HG03565 (cell line): ENCODE measurements at regions not wholly inside any gene's neighbourhood (a gene's known extent, or its start where the extent isn't known, plus 50 kb on each side); places are given as distances from the start of the nearest gene placed in this dataset.

ENCODE experiments used
- ATAC-seq: cut with Tn5 transposase; IDR thresholded peaks from one replicate; pipeline ENCODE4 v1.9.1; 2021; ENCODE audit warnings: mild to moderate bottlenecking, moderate library complexity; ENCODE audit not compliant: unreplicated experiment

DNA sequence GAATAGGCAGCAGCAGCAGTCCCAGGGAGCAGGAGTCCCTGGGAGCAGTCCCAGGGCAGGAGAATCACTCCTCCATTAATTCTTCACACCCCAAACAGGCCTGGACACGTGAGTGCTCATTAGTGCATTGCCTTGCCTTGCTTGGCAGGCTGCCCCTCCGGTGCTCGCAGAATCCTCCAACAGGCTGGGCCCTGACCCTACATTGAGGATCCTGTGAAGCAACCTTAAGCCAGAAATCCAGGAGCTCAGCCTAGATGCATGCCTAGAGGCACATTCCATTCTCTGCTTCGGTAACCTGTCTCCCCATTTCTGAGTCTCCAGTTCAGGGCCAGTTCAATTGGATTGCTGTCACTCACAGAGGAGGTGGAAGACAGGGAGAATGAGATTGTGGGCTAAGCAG, 97.4 kb upstream of the LRATD1 start:
- no peak for ATAC-seq

DNA sequence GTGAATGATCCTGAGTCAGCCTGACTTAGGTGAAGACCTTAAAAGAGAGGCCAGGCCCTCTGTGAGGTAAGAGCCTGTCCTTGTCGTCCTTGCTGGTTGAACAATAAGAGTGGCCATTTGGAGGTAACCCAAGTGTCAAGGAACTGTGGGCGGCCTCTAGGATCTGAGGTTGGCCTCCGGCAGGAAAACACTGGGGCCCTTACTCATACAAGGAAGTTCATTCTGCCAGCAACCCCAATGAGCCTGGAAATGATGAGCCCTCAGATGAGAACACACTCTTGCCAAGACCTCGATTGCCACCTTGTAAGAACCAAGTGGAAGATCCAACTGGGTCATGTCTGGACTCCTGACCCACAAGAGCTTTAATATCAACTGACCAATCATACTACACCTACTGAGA, 95.5 kb upstream of the LRATD1 start:
- no peak for ATAC-seq

DNA sequence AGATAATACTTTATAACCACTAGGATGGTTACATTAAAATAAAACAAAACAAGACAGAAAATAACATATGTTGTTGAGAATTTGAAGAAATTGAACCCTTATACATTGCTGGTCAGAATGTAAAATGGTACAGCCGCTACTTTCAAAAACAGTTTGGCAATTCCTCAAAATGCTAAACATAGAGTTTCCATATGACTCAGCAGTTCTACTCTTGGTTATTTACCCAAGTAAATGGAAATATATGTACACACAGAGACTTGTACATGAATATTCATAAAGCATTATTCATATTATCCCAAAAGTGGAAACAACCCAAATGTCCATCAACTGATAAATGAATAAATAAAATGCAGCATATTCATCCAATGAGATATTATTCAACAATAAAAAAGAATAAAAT, 92.5 kb upstream of the LRATD1 start:
- no peak for ATAC-seq

DNA sequence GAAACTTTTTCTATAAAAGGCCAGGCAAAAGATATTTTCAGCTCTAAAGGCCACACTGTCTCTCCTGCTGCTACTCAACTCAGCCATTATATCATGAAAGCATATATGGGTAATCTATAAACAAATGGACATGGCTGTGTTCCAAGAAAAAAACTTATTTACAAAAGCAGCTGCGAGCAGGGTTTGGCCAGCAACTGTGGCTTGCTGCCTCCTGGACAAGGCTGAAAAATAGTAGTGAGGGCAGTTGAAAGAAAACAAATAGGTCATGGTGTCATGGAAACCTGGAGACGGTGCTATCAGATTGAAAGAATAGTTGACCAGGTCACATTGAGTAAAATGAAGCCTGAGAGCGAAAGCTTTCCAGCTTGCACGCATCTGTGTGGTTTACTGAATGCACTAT, 89.2 kb upstream of the LRATD1 start:
- no peak for ATAC-seq

DNA sequence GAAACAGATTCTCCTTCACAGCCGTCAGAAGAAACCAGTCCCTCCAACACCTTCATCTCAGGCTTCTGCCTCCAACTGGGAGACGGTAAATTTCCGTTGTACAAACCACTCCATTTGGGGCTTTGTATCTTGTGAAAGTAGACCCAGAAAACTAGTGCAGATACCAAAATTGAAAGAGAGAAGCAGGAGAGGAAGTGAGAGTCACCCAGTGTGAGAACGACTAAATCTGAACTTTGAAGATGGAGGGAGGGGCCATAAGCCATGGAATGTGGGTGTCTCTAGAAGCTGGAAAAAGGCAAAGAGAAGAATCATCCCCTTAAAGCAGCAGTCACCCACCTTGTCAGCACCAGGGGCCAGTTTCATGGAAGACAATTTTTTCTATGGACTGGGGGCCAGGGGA, 88.3 kb upstream of the LRATD1 start:
- ATAC-seq: no peak

DNA sequence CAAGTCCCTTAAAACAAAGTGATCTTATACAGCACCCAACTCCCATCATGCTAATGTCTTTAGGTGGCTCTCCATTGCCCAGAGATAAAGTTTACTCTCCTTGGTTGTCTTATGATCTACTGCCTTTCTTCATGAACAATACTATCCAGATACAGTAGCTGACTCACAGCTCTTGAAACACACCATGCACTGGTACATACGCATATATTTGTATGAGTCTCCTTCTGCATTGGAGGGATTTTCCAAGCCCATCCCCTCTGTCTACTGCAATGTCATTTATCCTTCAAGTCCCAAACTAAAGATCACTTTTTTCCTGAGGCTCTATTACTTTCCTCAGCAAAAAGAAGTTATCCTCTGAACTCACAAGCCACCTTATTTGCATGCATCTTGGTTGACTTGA, 84.7 kb upstream of the LRATD1 start:
- no peak for ATAC-seq

DNA sequence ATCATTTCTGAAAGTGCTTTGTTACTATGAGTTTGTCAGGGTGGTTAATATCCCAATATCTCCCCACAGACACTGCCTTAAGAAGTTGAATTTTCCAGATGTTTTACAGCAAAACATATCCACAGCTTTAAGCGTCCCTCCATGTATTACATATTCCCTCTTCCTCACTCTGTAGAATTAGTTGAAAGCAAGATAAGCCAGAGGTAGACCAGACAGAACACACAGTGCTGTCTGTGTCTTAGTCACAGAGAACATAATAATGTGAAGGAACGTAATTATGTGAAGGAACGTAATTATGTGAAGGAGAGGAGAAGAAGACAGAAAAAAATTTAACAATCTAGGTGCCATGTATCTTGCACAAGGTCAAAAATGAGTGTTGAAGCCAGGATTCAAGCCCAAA, 81.9 kb upstream of the LRATD1 start:
- no peak for ATAC-seq

DNA sequence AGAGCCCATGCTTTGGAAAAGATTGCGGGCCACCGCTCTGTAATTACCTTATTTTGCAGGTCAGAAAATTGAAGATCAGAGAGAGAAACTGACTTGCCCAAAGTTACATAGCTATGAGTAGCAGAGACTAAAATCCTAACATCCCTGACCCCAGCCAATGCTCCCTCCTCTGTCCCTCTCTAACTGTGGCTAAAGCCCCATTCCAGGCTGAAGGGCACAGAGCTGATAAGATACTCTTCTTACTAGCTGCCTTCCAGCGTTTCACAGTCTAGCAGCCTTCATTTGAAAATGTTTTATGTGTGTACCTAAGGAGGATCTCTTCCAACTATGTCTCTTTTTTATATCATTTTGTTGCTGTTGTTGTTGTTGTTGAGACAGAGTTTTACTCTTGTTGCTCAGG, 81.4 kb upstream of the LRATD1 start:
- no peak for ATAC-seq

DNA sequence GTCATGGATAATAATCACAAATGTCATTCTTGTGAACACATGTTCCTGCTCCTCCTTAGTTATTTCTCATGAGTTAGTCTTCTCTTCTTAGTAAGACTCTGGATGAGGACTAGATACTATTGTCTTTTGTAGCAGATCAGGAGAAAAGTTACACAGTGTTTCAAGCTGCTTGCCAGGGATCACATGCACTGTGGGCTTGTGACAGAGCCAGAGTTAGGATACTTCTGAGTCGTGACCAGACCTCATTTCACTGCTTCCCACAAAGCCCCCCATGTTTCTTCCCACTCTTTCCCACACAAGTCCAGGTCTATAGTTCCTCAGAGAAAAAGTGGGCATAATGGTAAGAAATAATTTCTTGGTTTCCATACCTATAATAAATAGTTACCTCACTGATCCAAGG, 80.2 kb upstream of the LRATD1 start:
- ATAC-seq: no peak

DNA sequence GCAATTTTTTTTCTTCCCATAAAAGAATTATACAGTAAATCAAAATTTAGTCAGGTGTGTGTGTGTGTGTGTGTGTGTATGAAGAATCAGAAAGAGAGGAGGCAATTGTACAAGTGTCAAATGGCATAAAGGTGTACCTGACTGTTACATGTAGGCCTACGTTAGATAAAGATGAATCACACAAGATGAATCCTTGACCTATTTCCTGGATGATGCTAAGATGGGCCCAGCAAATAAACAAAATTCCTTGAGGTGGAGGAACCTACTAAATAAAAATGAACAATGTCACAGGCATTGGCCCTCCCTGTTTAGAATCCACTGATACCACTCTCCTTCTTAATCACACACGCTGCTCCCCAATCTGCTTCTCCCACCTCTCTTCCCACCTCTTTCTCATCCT, 79.7 kb upstream of the LRATD1 start:
- no peak for ATAC-seq

DNA sequence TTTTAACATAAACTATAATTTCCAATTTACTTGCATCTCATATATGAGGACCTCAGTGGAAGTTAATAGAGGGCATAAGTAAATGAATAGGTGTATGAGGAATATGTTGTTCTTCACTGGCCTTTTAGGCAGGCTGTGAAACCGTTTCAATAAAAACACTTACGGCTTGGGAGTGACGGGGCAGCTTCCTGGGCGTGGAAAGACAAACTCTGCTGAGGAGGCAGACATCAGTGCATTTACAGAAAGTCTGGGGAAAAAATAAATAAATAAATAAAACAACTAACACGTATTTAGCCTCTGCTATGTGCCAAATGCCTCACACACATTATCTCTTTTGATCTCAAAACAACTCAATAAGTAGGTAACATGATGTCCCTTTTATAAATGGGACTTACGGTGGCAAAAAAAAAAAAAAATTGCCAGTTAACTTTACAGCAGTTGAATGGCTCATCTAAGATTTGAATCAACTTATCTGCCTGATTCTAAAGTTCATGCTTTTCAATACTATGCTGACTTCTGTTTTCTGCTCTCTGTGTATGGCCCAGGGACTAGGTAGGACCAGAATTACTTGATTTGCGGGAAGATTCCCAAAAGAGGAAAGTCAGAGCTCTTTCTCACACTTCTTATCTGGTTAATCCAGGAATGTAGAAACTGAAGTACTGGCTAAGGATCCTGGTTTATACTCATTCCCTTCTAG, 77.5 kb upstream of the LRATD1 start:
- no peak for ATAC-seq

DNA sequence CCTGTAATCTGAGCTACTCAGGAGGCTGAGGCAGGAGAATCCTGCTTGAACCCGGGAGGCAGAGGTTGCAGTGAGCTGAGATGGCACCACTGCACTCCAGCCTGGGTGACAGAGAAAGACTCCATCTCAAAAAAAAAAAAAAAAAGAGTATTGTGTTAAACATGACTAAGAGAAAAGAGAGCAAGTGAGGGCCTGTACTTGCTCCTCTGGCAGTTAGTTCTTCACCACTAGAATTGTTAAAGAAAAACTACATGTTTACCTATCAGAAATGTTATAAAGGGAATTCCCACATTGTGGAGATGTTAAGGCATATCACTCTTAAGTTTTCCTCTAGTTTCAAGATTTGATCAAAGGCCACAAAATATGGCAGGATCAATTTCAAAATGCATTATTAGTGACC, 75.4 kb upstream of the LRATD1 start:
- ATAC-seq: no peak

DNA sequence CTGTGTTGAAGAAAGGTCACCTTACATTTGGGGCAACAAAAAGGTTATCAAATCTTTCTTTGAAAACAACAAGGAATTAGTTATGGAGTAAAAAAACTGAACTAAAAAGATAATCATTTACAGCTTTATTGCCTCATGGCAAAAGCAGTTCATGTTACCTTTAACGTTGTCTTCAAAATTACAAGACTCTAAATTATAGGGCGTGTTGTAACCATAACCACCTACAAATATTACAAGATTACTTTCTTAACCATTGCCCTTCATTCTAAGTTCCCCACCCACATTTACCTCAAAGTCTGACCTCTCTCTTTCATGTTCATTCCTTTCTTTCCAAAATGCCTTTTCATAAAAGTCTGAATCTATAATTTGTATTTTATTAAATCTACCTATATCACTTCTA, 74.6 kb upstream of the LRATD1 start:
- no peak for ATAC-seq

DNA sequence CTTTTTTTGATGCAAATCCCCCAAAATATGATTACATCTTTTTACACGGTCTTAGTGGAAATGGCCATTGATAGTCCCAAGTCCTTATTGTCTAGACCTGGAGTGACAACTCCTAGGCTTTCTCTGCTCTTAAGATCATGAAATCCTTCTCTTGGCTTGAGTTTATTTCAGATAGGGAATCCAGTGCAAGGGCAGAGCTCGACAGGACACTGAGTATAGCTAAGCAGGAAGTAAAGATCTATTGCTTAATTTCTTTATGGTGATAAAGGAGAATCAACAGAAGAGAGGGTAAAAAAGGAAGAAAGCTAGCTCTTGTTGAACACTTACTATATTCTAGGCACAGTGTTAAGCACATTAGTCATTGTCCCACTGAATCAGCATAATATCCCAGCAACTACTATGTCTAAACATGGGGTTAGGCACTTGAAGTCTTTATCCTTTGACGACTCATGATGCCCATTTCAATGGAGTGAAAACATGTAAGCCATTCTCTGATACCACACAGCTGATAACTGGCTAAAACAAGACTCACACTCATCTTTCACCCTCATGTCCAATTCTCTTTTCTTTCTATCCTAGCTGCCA, 74.1 kb upstream of the LRATD1 start:
- ATAC-seq: no peak

DNA sequence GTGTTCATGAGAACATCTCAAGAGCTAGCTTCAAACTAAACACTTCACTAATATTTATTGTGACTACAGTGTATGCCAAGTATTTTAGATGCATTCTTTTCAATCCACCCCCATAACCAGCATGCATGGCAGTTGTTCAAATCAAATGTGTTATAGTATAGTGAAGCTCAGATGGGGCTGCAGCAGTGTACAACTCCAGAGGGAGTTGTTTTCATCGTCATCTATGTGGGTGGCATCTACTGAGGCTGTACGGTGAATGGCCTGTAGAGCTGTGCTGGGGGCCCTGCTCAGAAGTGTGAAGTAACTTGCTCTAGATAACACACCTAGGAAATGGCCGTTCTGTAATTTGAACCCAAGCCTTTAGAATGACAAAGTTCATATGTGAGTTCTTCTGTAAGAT, 71.8 kb upstream of the LRATD1 start:
- ATAC-seq: no peak

DNA sequence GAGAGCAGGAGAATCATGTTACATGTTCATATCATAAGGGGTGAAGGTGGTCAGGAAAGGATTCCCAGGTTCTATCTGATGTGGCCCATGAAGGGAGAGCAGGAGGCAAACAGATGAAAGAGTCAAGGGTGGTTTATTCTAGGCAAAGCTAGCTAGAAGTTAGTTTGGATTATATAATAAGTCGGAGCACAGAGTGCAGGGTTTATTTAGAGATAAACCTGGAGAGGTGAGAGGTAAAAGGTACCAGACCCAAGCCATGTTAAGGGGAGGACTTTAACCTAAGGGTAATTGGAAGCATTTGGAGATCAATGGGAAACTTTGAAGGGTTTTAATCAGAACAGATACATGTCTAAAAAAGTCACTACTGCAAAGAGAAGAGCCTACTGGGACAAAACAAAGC, 69.2 kb upstream of the LRATD1 start:
- ATAC-seq: no peak

DNA sequence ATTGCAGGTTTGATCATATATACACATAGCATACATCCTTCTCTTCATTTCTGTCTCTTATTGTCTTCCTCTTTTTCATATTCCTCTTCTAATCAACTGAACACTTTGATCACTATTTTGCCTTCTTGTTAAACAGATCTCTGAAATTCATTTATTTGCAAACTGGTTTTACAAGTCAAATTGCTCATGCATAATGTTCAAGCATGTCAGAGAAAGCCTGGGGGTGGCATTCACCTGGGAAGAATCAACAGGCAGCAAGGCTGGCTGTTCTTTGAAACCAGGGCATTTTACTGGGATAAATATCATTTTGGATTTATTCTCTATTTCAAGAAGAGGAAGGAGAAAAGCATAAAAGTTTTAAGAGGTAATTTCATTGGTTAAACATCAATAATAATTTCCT, 66.9 kb upstream of the LRATD1 start:
- ATAC-seq: no peak

DNA sequence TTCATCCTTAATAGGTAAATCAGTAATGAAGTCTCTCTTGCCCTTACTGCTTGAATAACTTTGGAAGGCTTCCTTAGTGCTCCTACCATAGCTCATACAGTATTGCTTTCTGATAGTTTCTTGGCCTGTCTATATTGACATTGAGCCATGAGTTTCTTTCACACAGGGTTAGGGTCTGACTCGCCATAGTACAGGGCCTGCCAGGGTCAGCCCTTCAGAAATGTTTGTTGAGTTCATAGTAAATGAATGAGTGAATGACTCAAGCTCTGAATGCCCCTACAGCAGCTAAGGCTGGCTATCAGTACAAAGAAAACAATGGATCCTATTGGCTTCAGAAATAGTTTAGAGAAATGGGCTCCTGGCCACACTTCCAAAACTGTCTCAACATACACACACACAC, 65.0 kb upstream of the LRATD1 start:
- no peak for ATAC-seq

DNA sequence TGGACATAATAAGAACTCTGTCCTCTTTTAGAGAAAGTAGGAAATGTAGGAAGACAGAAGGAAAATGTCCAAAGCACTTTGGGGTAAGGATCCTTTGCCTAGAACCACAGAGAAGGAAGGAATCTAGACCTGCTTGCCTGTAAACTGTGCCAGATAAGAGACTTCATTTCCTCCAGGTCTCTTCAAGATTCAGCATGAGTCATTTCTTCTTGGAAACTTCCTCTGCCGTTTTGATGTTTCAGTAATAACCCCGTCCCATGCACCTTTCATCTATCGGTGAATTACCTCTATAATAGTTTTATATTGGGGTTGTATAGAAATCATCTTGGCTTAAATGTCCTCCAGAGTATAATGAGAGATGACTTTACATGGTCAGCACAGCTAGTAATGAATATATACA, 63.2 kb upstream of the LRATD1 start:
- no peak for ATAC-seq

DNA sequence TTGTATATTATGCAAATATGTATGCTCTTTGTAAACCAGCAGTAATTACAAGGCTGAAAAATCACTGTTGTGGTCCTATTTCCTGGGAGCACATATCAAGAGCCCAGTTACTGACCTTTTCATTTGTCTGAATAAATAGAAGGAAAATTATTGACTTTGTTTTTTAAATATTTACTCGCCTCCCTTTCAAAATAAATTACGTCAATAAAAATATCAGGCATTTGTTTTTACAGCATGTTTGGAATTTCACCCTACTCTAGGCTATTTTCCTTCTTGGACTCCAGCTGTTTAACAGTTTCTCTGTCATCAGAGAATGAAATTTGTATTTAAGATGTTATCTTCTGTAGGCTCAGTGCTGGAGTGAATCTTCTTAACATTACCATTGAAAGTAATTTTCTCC, 59.9 kb upstream of the LRATD1 start:
- ATAC-seq: no peak

DNA sequence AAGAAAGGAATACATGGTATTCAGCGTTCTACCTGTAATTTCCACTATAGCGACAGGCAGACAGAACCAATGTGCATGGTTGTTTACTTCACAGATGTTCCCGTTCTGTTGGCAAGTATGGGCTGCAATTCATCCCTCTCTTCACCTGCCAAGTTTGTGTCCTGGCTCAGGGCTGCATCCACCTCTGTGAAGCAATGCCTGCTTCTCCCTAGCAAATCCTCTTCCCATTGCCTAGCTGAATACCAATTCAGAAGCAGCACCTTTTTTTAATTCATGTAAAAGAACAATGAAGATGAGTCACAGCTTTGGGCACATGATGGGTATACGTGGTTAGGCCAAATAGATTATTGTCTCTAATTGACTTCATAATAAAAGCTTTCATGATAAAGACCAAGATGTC, 54.7 kb upstream of the LRATD1 start:
- no peak for ATAC-seq
